Ishikawa (cell line): ENCODE measurements at regions not wholly inside any gene's neighbourhood (a gene's known extent, or its start where the extent isn't known, plus 50 kb on each side); places are given as distances from the start of the nearest gene placed in this dataset.

Experiments used
- CEBPB ChIP-seq: IDR thresholded peaks from 2 replicates; pipeline ENCODE4 v1.6.1; 2012
- FOXM1 ChIP-seq: IDR thresholded peaks from 2 replicates; pipeline ENCODE4 v1.6.1; 2012; ENCODE audit warnings: low read depth, borderline replicate concordance
- YY1 ChIP-seq: IDR thresholded peaks from 2 replicates; pipeline ENCODE4 v1.6.1; 2012; ENCODE audit warnings: low read depth
- TF ChIP-seq, protein P1 (sequence below): IDR thresholded peaks from 2 replicates; pipeline ENCODE4 v1.6.1; 2012; ENCODE audit warnings: low read depth, mild to moderate bottlenecking
- TF ChIP-seq, protein P2 (sequence below): IDR thresholded peaks from 2 replicates; pipeline ENCODE4 v1.6.1; 2012

DNA sequence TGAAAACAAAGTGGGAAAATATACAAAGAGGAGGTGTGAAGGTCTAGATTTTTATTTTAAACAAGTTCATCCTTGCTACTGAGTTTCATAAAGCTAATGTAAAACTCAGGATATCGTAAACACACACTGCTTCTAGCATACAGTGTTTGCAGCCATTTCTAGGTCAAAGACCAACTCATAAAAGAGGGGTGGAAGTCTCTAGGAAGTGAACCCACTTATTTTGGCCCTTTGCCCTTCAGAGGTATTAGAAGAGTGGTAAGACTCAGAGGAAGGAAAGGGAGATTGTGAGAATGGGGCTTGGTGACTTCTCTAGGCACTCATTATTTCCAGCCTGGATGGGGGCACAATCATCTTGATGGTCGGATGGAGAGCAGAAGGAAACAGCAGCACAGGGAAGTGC is 91.2 kb downstream of the TNFSF18 start:
- TF ChIP-seq FOXM1 (no peak), YY1 (no peak), CEBPB (no peak)
- TF ChIP-seq, protein P1, sequence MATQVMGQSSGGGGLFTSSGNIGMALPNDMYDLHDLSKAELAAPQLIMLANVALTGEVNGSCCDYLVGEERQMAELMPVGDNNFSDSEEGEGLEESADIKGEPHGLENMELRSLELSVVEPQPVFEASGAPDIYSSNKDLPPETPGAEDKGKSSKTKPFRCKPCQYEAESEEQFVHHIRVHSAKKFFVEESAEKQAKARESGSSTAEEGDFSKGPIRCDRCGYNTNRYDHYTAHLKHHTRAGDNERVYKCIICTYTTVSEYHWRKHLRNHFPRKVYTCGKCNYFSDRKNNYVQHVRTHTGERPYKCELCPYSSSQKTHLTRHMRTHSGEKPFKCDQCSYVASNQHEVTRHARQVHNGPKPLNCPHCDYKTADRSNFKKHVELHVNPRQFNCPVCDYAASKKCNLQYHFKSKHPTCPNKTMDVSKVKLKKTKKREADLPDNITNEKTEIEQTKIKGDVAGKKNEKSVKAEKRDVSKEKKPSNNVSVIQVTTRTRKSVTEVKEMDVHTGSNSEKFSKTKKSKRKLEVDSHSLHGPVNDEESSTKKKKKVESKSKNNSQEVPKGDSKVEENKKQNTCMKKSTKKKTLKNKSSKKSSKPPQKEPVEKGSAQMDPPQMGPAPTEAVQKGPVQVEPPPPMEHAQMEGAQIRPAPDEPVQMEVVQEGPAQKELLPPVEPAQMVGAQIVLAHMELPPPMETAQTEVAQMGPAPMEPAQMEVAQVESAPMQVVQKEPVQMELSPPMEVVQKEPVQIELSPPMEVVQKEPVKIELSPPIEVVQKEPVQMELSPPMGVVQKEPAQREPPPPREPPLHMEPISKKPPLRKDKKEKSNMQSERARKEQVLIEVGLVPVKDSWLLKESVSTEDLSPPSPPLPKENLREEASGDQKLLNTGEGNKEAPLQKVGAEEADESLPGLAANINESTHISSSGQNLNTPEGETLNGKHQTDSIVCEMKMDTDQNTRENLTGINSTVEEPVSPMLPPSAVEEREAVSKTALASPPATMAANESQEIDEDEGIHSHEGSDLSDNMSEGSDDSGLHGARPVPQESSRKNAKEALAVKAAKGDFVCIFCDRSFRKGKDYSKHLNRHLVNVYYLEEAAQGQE = no peak
- TF ChIP-seq, protein P2, sequence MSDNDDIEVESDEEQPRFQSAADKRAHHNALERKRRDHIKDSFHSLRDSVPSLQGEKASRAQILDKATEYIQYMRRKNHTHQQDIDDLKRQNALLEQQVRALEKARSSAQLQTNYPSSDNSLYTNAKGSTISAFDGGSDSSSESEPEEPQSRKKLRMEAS = no peak
